Right atrium auricular region (tissue), 2 donors: ENCODE measurements at regions not wholly inside any gene's neighbourhood (a gene's known extent, or its start where the extent isn't known, plus 50 kb on each side); places are given as distances from the start of the nearest gene placed in this dataset.
"Not testable (repeated sequence)": the region's sequence is repeated elsewhere in the genome, so short reads cannot be mapped to it uniquely, and the experiment has no call there.

Experiments used
- DNase-seq: peaks from one replicate; pipeline ENCODE4 v3.0.0-alpha.2; 2019; ENCODE audit warnings: low spot score
- H3K27ac ChIP-seq, 2 donors: fragments of 200-600 bp; sonication (generic); 1 replicate in 1 of 2; 2 replicates in 1 of 2; pipeline ENCODE4 v1.5.1; 2016 to 2019
- H3K27me3 ChIP-seq, 2 donors: fragments of 200-600 bp; sonication (generic); one replicate each; pipeline versions ENCODE4 v1.5.1 to v1.6.0; 2017 to 2019
- H3K36me3 ChIP-seq: fragments of 200-600 bp; sonication (generic); one replicate; pipeline ENCODE4 v1.5.1; 2016
- H3K4me1 ChIP-seq, 2 donors: fragments of 200-600 bp; sonication (generic); one replicate each; pipeline versions ENCODE4 v1.5.1 to v1.6.0; 2017 to 2019
- H3K4me3 ChIP-seq, 2 donors: fragments of 200-600 bp; sonication (generic); 1 replicate in 1 of 2; 2 replicates in 1 of 2; pipeline ENCODE4 v1.5.1; 2017 to 2019; ENCODE audit warnings: mild to moderate bottlenecking in 1 of 2, moderate library complexity in 1 of 2
- H3K9me3 ChIP-seq, 2 donors: fragments of 200-600 bp; sonication (generic); one replicate each; pipeline ENCODE4 v1.5.1; 2019
- CTCF ChIP-seq, 2 donors: fragments of 200-600 bp; sonication (generic); IDR thresholded peaks; one replicate each; pipeline ENCODE4 v1.5.1; 2019; ENCODE audit warnings: antibody characterized with exemption in 2 of 2

- TF ChIP-seq CTCF (IDR thresholded peaks at IDR 0.05) = no peak
- Histone ChIP-seq H3K27ac (no peak overlapping the region), H3K4me3 (no peak overlapping the region), H3K27me3 (no peaks in the 10 kb centered on the region), H3K4me1 (no peaks in the 10 kb centered on the region), H3K9me3 (no peaks in the 10 kb centered on the region), H3K36me3 (no peaks in the 10 kb centered on the region)
- DNase-seq = no peak
Measured at GRCh38 chr6:126886106-126886505, 232.4 kb upstream of the RSPO3 start.

- Histone ChIP-seq H3K27me3 (no peaks in the 10 kb centered on the region), H3K36me3 (no peaks in the 10 kb centered on the region), H3K4me1 (no peaks in the 10 kb centered on the region), H3K4me3 (no peak overlapping the region), H3K27ac (no peak overlapping the region), H3K9me3 (no peaks in the 10 kb centered on the region)
- no peak for DNase-seq
- TF ChIP-seq CTCF (IDR thresholded peaks at IDR 0.05) = no peak
Measured at GRCh38 chr6:126888727-126889725, 229.4 kb upstream of the RSPO3 start.

GRCh38 chr6:126890055-126890454 lies 228.4 kb upstream of the RSPO3 start:
- Histone ChIP-seq H3K36me3 (no peaks in the 10 kb centered on the region), H3K27ac (no peak overlapping the region), H3K27me3 (no peaks in the 10 kb centered on the region), H3K9me3 (no peaks in the 10 kb centered on the region), H3K4me3 (no peak overlapping the region), H3K4me1 (no peaks in the 10 kb centered on the region)
- TF ChIP-seq CTCF (IDR thresholded peaks at IDR 0.05) = no peak
- DNase-seq = no peak

- H3K27me3 ChIP-seq = no peaks in the 10 kb centered on the region
- no peaks in the 10 kb centered on the region for H3K9me3 ChIP-seq
- no peak for DNase-seq
- no peak for TF ChIP-seq CTCF (IDR thresholded peaks at IDR 0.05)
- no peaks in the 10 kb centered on the region for H3K36me3 ChIP-seq
- H3K4me1 ChIP-seq = no peaks in the 10 kb centered on the region
- no peak overlapping the region for H3K27ac ChIP-seq
- H3K4me3 ChIP-seq = no peak overlapping the region
Measured at GRCh38 chr6:126891158-126891557, 227.3 kb upstream of the RSPO3 start.

- DNase-seq, H3K4me3 ChIP-seq, H3K4me1 ChIP-seq, H3K27ac ChIP-seq, H3K9me3 ChIP-seq, H3K27me3 ChIP-seq, H3K36me3 ChIP-seq: not testable (repeated sequence)
Measured at GRCh38 chr6:126892869-126893268, 225.6 kb upstream of the RSPO3 start.

- TF ChIP-seq CTCF (IDR thresholded peaks at IDR 0.05) = no peak
- DNase-seq = no peak
- H3K27ac ChIP-seq = no peak overlapping the region
- no peaks in the 10 kb centered on the region for H3K9me3 ChIP-seq
- no peak overlapping the region for H3K4me3 ChIP-seq
- H3K27me3 ChIP-seq = no peaks in the 10 kb centered on the region
- H3K4me1 ChIP-seq = no peaks in the 10 kb centered on the region
- H3K36me3 ChIP-seq = no peaks in the 10 kb centered on the region
Measured at GRCh38 chr6:126897758-126898157, 220.7 kb upstream of the RSPO3 start.
